Limb (tissue), 2 donors: ENCODE measurements at regions not wholly inside any gene's neighbourhood (a gene's known extent, or its start where the extent isn't known, plus 50 kb on each side); places are given as distances from the start of the nearest gene placed in this dataset.
A peak's percentile ranks its signal among the peaks of the same experiment; 100 is the strongest.

Experiments
- DNase-seq, 2 donors: peaks; one replicate each; pipeline ENCODE4 v3.0.0-alpha.2; 2016; ENCODE audit errors: extremely low spot score in 2 of 2

- DNase-seq = no peak
These were observed 102.0 kb upstream of the FUT8 start for GRCh38 chr14:65310568-65310967.

- no peak for DNase-seq
These were observed 99.7 kb upstream of the FUT8 start for GRCh38 chr14:65312859-65313258.

- no peak for DNase-seq
These were observed 93.7 kb upstream of the FUT8 start for GRCh38 chr14:65318636-65319506.

GRCh38 chr14:65320661-65321308 is 91.7 kb upstream of the FUT8 start:
- no peak for DNase-seq

GRCh38 chr14:65321370-65321875 is 91.1 kb upstream of the FUT8 start:
- DNase-seq = no peak

- no peak for DNase-seq
These were observed 83.0 kb upstream of the FUT8 start for GRCh38 chr14:65329481-65329880.

GRCh38 chr14:65329911-65330310 is 82.6 kb upstream of the FUT8 start:
- no peak for DNase-seq

GRCh38 chr14:65330416-65330815 is 82.1 kb upstream of the FUT8 start:
- no peak for DNase-seq

GRCh38 chr14:65331652-65332051 is 80.9 kb upstream of the FUT8 start:
- no peak for DNase-seq

- no peak for DNase-seq
These were observed 80.2 kb upstream of the FUT8 start for GRCh38 chr14:65332141-65332871.

- peak; percentile 53 to 64 for DNase-seq
These were observed 78.4 kb upstream of the FUT8 start for GRCh38 chr14:65333943-65334687.

GRCh38 chr14:65334765-65335410 is 77.6 kb upstream of the FUT8 start:
- DNase-seq = no peak

- DNase-seq = no peak
These were observed 77.1 kb upstream of the FUT8 start for GRCh38 chr14:65335411-65335947.

- no peak for DNase-seq
These were observed 76.3 kb upstream of the FUT8 start for GRCh38 chr14:65336191-65336591.

- no peak for DNase-seq
These were observed 72.7 kb upstream of the FUT8 start for GRCh38 chr14:65339866-65340265.

GRCh38 chr14:65344011-65344410 is 68.5 kb upstream of the FUT8 start:
- no peak for DNase-seq

- no peak for DNase-seq
These were observed 67.3 kb upstream of the FUT8 start for GRCh38 chr14:65345266-65345665.

GRCh38 chr14:65346474-65346873 is 66.1 kb upstream of the FUT8 start:
- DNase-seq = no peak

- DNase-seq = no peak
These were observed 65.6 kb upstream of the FUT8 start for GRCh38 chr14:65346895-65347294.

- DNase-seq = no peak
These were observed 64.4 kb upstream of the FUT8 start for GRCh38 chr14:65348137-65348536.

- no peak for DNase-seq
These were observed 63.4 kb upstream of the FUT8 start for GRCh38 chr14:65349100-65349499.
